Kidney (tissue), 13 donors: ENCODE measurements at regions not wholly inside any gene's neighbourhood (a gene's known extent, or its start where the extent isn't known, plus 50 kb on each side); places are given as distances from the start of the nearest gene placed in this dataset.

Source experiments
- DNase-seq, 5 donors: peaks; one replicate each; pipeline ENCODE4 v3.0.0-alpha.2; 2013 to 2020
- FAIRE-seq: peaks from 2 replicates; lab custom pipeline; 2012; peaks lifted over from hg19 to GRCh38; lab: Jason Lieb, UNC
- H3K27ac ChIP-seq, 2 donors: one replicate each; pipeline ENCODE4 v1.7.0; 2013; ENCODE audit warnings: low read depth in 2 of 2, low read length in 2 of 2, inconsistent platforms in 1 of 2
- H3K27me3 ChIP-seq: one replicate; pipeline ENCODE4 v1.7.1; 2013; ENCODE audit warnings: low read length, inconsistent platforms; ENCODE audit not compliant: control insufficient read depth, insufficient read depth
- H3K36me3 ChIP-seq, 3 donors: one replicate each; pipeline versions ENCODE4 v1.7.0 to v1.7.1; 2013; ENCODE audit warnings: low read length in 3 of 3, control low read depth in 1 of 3, inconsistent platforms in 1 of 3; ENCODE audit not compliant: insufficient read depth in 3 of 3, control insufficient read depth in 2 of 3
- H3K4me1 ChIP-seq, 3 donors: one replicate each; pipeline versions ENCODE4 v1.7.0 to v1.7.1; 2013; ENCODE audit warnings: low read length in 3 of 3, inconsistent platforms in 1 of 3, low read depth in 1 of 3; ENCODE audit not compliant: control insufficient read depth in 2 of 3, insufficient read depth in 2 of 3
- H3K4me3 ChIP-seq, 3 donors: one replicate each; pipeline versions ENCODE4 v1.7.0 to v1.8.1; 2013; ENCODE audit warnings: low read length in 3 of 3, control low read depth in 1 of 3, inconsistent platforms in 1 of 3
- H3K9ac ChIP-seq, 3 donors: one replicate each; pipeline versions ENCODE4 v1.7.0 to v1.7.1; 2013; ENCODE audit warnings: low read length in 3 of 3, control low read depth in 1 of 3, inconsistent platforms in 1 of 3
- H3K9me3 ChIP-seq, 3 donors: one replicate each; pipeline versions ENCODE4 v1.7.0 to v1.7.1; 2013; ENCODE audit warnings: low read length in 3 of 3, control low read depth in 1 of 3, inconsistent platforms in 1 of 3; ENCODE audit not compliant: control insufficient read depth in 2 of 3, insufficient read depth in 1 of 3
- CTCF ChIP-seq: IDR thresholded peaks from 3 replicates; pipeline ENCODE4 v1.5.1; 2012; ENCODE audit warnings: mild to moderate bottlenecking, moderate library complexity, borderline replicate concordance; ENCODE audit not compliant: insufficient read depth; ENCODE audit errors: extremely low read depth
- intact Hi-C: fragments of 100-400 bp; cut with DNase I; formaldehyde crosslinking; loops from one replicate; pipeline ENCODE4 v1.11.1; 2022
- donor health status: control.
- donor health status: control.
- donor health status: control.
- donor health status: control.
- donor health status: control.
- donor health status: DM: yes; HTN: yes; CAD: no.
- donor health status: Normal renal cell carcinoma (clear cell type).

GRCh38 chr5:72557167-72558045, 50.2 kb upstream of the ZNF366 start:
- peak overlapping the region in 1 of 3 donors; percentile 21 for H3K9ac ChIP-seq
- TF ChIP-seq CTCF: no peak
- intact Hi-C loops: no loop called here
- H3K36me3 ChIP-seq: no peaks in the 10 kb centered on the region
- DNase-seq: peak in 1 of 5 donors; percentile 31
- no peaks in the 10 kb centered on the region for H3K27me3 ChIP-seq
- H3K4me3 ChIP-seq: peak overlapping the region in 1 of 3 donors; percentile 48
- no peaks in the 10 kb centered on the region for H3K9me3 ChIP-seq
- H3K4me1 ChIP-seq: peaks cover 0 to 6% (median 4%) of the 10 kb centered on the region in 3 donors
- H3K27ac ChIP-seq: peak overlapping the region; percentile 45 to 72
- FAIRE-seq: no peak
